NCI-H146 (cell line): ENCODE measurements at regions not wholly inside any gene's neighbourhood (a gene's known extent, or its start where the extent isn't known, plus 50 kb on each side); places are given as distances from the start of the nearest gene placed in this dataset.
"Not testable (repeated sequence)": the region's sequence is repeated elsewhere in the genome, so short reads cannot be mapped to it uniquely, and the experiment has no call there.

ENCODE experiments used
- DNase-seq: peaks from one replicate; lab custom pipeline; 2025; lab: John Stamatoyannopoulos, UW

DNA sequence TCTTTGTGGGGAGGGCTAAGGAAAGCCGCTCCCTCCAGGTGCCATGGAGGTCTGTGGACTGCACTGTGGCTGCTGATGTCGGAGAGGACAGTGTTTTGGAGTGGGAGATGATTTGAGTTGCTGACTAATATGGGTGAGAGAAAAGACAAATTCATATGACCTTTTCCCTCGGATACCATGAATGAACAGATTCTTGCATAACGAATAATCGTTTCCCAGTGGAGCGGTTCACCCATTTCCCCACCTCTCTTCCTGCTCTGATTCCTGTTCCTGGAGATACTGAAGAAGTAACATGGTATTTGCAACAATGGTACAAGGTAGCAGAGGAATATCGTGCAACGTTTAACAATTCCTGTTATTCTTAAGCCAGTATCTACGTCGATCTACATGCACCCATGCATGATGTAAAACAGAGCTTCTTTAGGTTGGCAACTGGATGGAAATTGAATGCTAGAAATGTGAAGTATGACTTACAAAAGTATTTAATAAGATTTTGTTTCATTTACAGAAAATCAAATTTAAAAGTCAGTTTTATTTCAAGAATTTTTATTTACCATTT lies 227.1 kb downstream of the TOMM20 start:
- no peak for DNase-seq

DNA sequence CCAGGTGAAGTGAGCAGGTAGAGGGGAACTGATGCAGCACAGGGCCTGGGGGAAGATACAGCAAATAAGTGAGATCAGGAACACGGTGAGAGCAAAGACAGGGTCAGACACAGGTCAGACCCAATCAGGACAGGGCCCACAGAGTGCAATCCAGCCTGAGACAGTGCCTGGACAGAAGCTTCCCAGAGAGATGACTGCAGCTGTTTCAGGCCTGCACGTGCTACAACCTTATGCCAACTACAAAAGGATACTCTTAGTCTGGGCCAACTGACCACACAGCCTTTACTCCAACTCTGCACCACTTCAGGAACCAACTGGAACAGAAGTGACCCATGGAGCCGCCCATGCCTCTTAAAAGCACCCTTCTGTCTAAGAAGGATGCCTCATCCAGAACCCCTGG lies 228.0 kb downstream of the TOMM20 start:
- DNase-seq, result no peak

DNA sequence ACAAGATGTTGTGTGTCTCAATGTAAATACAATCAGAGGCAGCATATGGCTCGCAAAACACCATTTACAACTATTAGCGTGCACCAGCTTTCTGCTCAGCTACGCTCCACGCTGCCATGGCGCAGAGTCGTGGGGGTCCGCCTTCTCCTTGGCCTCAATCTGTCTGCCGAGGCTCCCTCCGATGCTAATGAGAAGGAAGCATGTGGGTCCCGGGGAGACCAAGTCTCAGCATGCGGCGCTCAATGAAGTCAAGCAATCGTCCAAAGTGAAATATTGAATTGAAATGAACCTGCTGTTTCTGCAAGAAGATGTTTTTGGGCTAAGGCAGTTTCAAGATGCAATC lies 228.9 kb downstream of the TOMM20 start:
- DNase-seq, result no peak

DNA sequence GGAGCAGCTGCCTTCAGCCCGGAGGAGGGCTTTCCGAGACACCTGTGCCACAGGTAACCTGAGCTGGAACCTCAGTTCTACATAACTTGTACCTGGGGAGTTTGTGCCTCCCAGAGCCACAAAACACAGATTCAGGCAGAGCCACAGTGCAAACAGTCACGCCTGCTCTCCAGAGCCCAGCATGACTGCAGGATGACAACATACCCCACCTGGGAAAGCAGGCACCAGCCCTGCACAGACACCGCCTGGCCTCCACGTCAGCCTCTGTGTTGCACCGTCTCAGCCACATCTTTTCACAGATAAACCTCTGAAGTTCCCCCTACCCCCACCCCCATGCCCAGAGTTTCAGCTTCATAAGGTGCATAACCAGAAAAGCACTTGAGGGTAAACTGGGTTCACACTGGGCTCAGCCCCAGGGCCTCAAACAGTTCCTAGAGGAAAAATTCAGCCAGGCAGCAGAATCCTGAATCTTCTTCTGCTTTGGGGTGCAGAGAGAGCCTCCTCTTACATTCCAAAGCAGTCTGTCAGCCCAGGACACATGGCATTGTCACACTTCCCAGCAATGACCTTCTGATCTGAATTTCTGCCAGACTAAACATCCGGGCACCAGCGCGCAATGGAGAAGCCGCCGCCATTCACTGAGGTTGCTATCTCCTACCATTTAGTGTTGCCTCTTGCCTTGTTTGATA lies 229.5 kb downstream of the TOMM20 start:
- DNase-seq, result peak; percentile 77

DNA sequence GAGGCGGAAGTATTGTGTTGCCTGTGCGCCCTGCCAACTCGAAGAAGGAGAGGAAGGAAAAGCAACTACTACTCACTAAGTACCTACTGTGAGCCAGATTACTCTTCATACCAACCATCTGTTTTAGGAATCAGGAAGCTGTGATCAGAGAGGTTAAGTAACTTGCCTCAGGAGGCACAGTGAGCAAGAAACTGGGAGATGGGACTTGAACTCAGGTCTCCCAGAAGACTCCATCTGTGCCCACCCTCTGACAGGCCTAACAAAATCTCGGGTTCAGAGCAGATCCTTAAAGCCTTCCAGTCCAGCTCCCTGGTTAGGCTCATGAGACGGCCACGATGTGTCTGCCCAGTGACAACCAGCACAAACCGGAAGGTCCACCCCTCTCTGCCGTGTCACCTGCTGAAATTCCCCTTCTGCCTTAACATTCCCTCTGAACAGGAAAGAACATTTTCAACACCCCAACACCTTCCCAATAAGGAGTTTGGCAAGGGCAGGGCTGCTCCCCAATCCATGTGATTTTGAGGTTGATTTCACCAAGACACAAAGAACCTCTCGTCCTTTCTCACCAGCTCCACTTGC lies 230.1 kb downstream of the TOMM20 start:
- no peak for DNase-seq

DNA sequence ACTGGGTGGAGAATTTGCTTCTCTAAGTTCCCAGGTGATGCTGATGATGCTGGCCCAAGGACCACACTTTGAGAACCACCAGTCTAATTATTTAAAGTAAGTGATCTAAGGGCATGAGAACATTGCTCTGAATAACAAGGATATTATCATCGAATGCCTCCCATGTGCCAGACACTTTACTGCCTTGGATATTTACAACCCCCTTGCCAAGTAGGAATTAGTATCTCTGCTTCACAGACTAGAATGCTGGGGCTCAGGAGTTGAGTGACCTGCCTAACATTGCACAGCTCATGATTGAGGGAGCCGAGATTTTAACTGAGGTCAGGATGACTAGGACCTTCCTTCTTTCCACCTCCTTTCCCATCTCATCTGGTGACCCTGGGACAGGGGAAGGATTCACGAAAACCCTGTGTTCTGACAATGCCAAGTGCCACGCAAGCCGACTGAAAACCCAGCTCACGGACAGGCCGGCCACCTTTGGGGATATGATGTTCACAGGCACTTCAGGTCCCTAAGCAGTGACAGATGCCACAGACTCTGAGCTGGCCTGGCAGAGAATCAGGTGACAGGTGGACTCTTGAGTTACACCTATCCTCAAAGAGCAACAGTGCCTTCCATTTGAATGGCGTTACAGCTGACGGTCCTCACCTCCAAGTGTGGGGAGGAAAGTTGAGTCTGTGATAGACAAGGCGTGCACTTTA lies 230.7 kb downstream of the TOMM20 start:
- DNase-seq, result no peak

DNA sequence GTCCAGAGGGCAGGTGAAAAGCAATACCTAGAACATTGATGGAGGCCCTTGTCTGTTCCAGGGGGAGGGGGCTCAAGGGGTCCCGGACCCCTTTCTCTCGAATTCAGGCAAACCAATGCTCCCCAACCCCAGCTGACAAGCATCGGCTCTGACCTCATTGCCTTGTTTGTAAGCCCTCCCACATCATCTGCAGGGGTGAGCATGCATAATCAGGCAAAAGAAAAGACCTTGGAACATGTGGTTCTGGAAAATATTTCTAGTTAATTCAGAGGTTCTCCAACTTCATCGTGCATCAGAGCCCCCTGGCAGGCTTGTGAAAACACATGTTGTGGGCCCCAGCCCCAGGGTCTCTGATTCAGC lies 231.3 kb downstream of the TOMM20 start:
- no peak for DNase-seq

DNA sequence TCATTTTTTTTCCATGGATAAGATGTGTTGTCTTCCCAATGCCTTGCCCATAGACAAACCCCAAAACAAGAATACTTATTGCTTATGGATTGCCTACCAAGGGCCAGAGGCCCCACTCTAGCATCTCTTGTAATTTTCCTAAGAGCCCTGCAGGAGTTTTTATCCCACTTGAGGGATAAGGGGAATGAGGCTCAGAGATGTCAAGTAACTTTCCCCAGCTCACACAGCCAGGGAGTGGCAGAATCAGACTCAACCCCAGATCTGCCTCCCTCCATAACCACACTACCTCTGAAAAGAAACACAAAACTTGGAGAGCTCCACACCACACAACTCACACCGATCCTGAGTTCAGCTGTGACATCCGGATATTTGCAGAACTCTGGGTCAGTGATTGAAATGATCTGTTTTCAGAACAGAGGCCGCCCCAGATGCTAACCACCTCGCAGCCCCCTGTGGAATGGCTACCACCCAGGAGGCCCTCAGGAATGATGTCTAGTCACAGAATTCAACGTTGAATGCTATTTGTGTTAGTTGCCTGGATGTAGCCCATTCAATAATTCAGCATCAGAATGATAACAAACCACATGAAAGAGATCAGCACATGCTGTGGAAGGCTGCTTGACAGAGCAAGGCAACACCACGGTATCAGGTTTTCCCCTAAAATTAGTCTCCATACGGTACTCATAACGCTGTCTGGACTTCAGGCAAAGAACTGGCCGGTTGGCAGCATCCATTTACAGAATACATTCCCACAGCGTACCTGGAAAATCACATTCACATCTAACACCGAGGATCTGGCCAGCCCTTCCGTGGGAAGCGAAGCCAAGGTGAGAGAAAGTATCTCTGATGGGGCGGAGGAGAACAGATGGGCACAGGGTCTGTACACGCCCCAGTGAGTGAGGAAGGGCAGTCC lies 231.9 kb downstream of the TOMM20 start:
- no peak for DNase-seq

DNA sequence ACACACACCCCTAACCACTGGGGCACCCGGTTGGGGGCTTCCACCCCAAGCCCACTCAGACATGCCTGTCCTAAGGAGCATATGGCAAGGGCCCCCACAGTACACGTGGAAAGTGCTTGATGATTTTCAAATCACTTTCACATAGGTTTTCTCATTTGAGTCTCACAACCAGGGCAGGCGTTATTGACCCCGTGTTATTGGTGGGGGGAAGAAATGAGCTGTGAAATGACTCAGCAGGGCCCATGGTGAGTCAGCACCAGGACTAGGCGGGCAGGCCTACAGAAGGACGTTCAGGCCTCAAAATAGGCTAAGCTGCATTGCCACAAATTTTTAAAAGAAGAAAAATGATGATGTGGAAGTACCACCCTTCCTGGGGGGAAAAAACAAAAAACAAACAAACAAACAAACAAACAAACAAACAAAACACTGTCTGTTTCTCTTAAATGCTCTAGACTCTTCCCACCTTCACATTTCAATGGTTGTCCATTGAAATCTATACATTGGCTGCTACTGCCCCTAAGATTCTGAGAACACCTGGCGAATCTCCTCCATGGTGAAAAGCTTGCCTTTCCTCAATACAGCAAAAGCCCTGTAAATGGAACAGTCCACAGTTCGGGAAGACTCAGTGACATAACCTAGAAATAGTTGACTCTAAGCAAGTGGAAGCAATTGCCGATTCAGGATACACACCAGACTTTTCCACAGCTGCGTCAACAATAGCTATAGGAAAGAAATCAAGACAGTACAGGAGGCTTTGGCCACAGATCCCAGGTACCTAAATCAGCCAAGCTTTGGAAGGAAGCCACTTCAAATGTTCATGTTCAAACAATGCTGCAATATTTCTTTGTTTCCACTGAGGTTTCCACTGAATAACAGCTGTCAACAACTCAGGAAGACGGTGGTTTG lies 234.7 kb downstream of the TOMM20 start:
- DNase-seq, result peak; percentile 43

DNA sequence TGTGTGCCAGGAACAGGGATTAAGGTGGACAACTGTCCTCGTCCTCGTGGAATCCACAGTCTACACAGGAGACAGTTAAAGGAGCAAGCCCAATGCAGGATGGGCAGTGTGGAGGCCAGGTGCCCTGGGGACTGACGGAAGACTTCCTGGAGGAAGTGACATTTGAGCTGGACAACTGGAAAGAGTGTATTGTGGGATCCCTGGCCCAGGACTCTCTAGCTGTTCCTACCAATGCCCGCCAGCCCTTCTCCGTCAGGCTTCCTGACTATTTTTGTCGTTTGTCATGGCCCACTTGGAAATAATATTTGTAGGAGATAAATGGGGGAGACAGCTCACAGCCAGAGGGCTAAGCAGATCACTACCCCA lies 235.3 kb downstream of the TOMM20 start:
- DNase-seq, result no peak

DNA sequence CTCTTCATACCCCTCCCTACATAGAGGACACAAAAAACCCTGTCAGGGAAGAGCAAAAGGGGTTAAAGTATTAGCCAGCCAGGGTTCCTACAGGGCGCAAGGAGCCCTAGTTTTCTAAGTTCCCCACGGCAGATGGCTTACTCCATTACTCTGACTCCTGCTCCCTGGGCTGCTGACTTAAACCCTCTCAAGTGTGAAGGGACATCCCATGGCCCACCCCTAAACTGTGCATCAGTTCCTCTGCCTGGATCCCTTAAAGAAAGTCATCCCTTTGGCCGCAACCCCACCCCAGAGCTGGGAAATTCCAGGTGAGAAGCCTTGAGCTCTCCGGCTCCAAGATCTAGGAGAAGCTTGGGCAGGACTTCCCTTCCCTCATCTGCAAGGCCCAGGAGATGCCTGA lies 236.0 kb downstream of the TOMM20 start:
- DNase-seq, result no peak

DNA sequence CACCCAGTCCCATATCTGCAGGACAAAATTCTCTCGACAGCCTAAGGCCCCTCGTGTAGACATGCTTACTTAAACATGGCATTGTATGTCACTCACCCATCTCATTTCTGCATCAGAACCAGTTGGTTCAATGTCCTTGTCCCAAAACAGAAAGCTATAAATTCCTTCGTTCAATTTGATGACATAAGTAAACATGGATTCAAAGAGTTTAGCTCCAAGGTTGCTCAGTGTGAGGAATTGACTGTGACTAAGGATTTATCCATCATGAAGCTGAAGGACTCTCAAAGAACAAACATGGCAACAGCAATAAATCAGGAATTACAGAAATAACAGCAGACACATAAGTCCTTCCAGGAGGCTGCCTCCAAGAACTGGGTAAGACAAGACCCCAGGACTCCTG lies 237.2 kb downstream of the TOMM20 start:
- DNase-seq, result no peak

DNA sequence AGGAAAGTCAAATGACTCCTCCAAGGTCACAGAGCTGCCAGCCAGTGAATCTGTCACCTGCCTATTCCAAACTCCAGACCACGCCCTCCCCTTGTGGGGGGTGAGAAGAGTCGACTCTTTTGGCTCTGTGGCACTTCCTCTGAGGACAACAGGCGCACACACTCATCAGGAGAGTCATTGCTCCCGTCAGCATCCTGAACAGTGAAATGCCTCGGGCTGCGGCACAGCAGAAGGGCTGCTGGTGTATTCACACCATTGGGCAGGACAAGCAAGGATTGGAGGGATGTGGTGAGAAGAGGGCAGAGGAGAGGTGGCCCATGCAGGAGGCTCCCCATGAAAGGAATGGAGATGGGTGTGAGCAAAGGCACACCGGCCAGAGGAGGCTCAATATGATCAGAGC lies 239.0 kb downstream of the TOMM20 start:
- DNase-seq, result no peak

DNA sequence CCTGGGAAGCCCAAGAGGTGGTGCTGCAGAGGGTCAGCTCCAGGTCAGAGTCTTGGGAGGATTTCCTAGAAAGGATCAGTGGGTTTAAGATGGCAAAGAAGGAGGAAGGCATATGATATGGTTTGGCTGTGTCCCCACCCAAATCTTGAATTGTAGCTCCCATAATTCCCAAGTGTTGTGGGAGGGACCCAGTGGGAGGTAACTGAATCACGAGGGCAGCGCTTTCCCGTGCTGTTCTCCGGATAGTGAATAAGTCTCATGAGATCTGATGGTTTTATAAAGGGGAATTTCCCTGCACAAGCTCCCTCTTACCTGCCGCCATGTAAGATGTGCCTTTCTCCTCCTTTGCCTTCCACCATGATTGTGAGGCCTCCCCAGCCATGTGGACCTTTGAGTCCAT lies 240.4 kb downstream of the TOMM20 start:
- DNase-seq, result not testable (repeated sequence)

DNA sequence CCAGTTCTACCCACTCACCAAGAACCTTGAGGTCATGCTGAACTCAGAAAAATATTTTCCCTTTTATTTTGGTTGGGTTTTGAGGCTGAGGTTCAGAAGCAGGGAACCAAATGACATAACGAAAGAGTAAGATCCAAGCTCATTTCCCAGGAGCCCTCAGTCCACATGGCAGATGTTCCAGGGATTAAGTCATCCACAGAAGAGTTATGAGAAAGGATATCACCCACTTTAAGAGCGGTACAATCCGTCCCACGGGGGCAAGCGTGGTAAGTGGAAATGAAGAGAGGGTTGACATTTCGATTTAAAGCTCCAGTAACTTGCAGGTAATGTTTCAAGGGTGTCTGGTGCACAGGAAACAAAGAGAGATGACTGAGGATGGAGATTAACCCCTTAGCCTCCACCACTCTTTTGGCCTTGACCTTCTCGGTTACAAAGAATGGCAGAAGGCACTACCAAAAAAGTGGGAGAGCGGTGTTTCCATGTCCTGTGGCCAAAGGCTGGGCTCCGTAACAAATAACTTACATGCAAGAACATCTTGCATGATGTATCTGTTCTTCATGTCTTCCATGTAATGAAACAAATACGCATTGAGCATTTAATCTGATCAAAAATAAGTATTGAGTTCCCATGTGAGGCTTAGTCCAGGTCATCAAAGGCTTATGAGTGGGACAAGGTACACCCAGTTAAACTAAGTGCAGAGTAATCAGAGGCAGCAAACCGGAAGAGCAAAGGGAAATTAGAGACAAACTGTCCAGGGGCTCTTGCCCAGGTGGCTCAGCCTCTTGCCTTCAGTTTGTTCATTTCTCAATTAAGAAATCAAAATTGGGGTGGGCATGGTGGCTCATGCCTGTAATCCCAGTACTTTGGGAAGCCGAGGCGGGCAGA lies 241.4 kb downstream of the TOMM20 start:
- no peak for DNase-seq

DNA sequence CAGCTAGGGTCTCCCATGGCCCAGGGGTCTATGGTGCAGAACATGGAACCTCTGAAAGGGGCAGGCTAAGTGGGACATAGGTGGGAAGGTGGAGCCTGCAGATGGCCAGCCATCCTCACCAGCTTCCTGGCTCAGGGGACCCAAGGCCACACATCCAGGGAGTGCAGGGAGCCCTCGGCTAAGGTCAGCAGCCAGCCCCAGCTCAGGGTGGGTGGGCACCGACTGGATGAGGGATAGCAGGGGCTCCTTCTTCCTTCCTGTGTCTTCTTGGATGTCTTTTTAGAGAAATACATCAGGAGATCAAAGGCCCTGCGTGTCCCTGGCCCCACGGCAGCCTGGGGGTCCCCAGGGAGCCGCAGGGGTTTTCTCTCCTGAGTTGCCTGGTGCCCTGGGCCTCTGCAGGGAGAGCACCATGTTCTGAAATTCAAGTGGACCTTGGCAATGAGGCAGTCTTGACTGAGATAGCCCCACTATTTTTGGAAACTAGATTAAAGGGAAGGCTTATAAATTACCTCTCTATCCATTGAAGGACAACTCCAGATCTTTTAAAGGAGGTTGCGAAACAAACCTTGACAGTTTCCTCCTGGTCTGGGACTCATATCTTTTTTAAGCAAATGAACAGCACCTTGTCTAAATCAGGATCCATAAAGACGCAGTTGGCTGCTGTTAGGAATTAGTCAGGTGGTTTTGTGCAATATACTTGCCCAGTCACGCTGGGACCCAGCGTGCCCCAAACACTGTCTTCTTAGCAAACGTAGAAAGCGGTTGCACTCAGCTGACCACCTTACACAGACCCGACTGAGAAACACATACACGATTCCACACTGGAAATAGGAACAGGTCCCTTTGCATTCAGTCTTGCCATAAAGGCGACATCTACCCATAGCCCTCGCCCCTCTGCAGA lies 242.3 kb downstream of the TOMM20 start:
- no peak for DNase-seq

DNA sequence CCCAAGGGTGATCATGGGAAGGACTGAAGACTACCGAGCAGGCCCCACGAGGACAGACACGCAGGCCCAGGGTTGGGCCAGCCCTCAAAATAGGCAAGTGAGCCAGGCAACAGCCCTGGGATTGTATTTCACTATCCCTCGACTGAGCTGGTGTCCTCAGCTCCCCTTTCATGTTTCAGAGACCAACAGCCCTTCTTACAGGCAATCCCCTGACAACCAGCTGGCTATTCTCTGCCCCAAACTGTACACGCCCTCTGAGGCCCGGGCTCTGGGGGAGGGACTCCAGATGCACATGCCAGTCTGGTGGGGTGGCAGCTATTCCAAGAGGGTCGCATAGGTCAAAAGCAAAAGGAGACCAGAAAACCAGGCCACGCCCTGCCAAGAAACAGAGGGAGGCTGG lies 243.0 kb downstream of the TOMM20 start:
- DNase-seq, result no peak

DNA sequence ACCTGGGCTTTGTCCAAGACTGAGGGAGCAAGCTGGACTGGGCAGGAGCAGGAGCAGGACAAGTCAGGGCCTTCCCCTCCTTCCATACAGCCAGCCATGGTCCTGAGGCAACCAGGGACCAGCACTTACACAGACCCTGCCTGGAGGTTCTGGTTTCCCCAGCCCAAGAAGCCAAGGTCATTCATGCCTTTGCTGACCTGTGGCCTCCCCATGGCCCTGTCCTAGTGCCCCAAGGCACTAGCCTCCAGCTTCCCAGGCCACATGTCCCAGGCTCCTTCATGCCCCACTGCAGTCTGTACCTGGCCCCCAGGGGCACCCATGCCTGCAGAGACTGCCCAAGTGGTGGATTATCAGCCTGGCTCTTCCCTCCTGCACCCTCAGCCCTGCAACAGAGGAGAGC lies 243.9 kb downstream of the TOMM20 start:
- DNase-seq, result no peak

DNA sequence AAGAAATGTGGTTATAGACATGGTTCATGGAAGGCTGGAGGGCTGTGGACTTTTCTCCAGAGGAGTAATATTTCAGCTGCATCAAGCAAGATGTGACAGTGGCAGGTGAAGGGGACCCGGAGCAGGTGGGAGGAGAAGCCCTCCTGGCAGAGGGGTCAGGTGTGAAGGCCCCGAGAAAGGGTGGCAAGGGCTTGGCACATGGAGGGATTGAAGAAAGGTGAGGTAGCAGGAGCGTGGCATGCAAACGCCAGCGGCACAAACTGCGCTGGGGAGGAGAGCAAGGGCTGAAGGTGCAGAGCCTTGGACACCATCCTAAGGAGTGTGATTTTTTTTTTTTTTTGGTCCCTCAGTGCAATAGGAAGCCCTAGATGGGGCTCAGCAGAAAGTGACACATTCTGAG lies 244.6 kb downstream of the TOMM20 start:
- DNase-seq, result no peak
